WTC11 (cell line): ENCODE measurements at regions not wholly inside any gene's neighbourhood (a gene's known extent, or its start where the extent isn't known, plus 50 kb on each side); places are given as distances from the start of the nearest gene placed in this dataset.

Experiments used
- ATAC-seq: fragments of 200-7000 bp; cut with Tn5 transposase; 2 replicates; pipeline ENCODE4 v1.10.0; 2021; ENCODE audit warnings: mild to moderate bottlenecking, moderate library complexity
- CTCF ChIA-PET: fragments of 300-600 bp; sonication (Branson Sonifier 250); formaldehyde crosslinking; loops from one replicate; lab custom pipeline; 2021; ENCODE audit warnings: antibody characterized with exemption; lab: Charles Lee
- POLR2A ChIA-PET: fragments of 350-600 bp; sonication (Branson Sonifier 250); formaldehyde crosslinking; loops from one replicate; lab custom pipeline; 2021; ENCODE audit warnings: antibody characterized with exemption; lab: Charles Lee
- DNase-seq: peaks from one replicate; pipeline ENCODE4 v3.0.0; 2021; ENCODE audit warnings: low spot score
- H3K27ac Mint-ChIP-seq: 2 replicates; pipeline ENCODE4 v1.8.0; 2021; ENCODE audit warnings: mixed read lengths
- H3K27me3 Mint-ChIP-seq: 2 replicates; pipeline ENCODE4 v1.8.0; 2021; ENCODE audit warnings: low read depth, mild to moderate bottlenecking, moderate library complexity, mixed read lengths
- H3K36me3 Mint-ChIP-seq: 2 replicates; pipeline ENCODE4 v1.8.0; 2021; ENCODE audit warnings: mixed read lengths
- H3K4me1 Mint-ChIP-seq: 2 replicates; pipeline ENCODE4 v1.8.0; 2022; ENCODE audit warnings: mixed read lengths
- H3K4me3 Mint-ChIP-seq: 2 replicates; pipeline ENCODE4 v1.8.0; 2021; ENCODE audit warnings: mild to moderate bottlenecking, moderate library complexity, mixed read lengths
- H3K9me3 Mint-ChIP-seq: 2 replicates; pipeline ENCODE4 v1.8.0; 2021; ENCODE audit warnings: mixed read lengths
- CBFB ChIP-seq: sonication (generic); formaldehyde crosslinking; IDR thresholded peaks from 2 replicates; pipeline ENCODE4 v1.8.1; 2022; ENCODE audit warnings: mild to moderate bottlenecking, low read depth, missing genetic modification reagents
- FOXP1 ChIP-seq: sonication (generic); formaldehyde crosslinking; IDR thresholded peaks from 2 replicates; pipeline ENCODE4 v1.8.0; 2022; ENCODE audit warnings: missing genetic modification reagents, mild to moderate bottlenecking, moderate library complexity, borderline replicate concordance
- GTF2I ChIP-seq: fragments of 250-450 bp; sonication (Bioruptor Pico); conservative IDR thresholded peaks from 2 replicates; pipeline ENCODE4 v1.4.0; 2021; ENCODE audit warnings: mild to moderate bottlenecking
- NR3C1 ChIP-seq: sonication (generic); formaldehyde crosslinking; conservative IDR thresholded peaks from 2 replicates; pipeline ENCODE4 v1.8.1; 2023; ENCODE audit warnings: low read depth, mild to moderate bottlenecking, missing genetic modification reagents
- OVOL2 ChIP-seq: fragments of 250-450 bp; sonication (Bioruptor Pico); IDR thresholded peaks from 2 replicates; pipeline ENCODE4 v1.9.0; 2021; ENCODE audit warnings: mild to moderate bottlenecking, borderline replicate concordance
- RORB ChIP-seq: fragments of 250-450 bp; sonication (Bioruptor Pico); IDR thresholded peaks from 2 replicates; pipeline ENCODE4 v1.9.0; 2021; ENCODE audit warnings: mild to moderate bottlenecking
- TCF7 ChIP-seq: sonication (generic); formaldehyde crosslinking; IDR thresholded peaks from 2 replicates; pipeline ENCODE4 v1.8.0; 2022; ENCODE audit warnings: mild to moderate bottlenecking, low read depth, missing genetic modification reagents, moderate library complexity
- ZNF219 ChIP-seq: sonication (generic); formaldehyde crosslinking; IDR thresholded peaks from 2 replicates; pipeline ENCODE4 v1.8.0; 2023; ENCODE audit warnings: missing genetic modification reagents, mild to moderate bottlenecking, borderline replicate concordance
- ZNF232 ChIP-seq: sonication (generic); formaldehyde crosslinking; IDR thresholded peaks from 2 replicates; pipeline ENCODE4 v1.8.0; 2022; ENCODE audit warnings: mild to moderate bottlenecking, missing genetic modification reagents
- ZNF263 ChIP-seq: sonication (generic); formaldehyde crosslinking; IDR thresholded peaks from 2 replicates; pipeline ENCODE4 v1.8.1; 2022; ENCODE audit warnings: low read depth, mild to moderate bottlenecking, moderate library complexity, missing genetic modification reagents
- ZNF317 ChIP-seq: sonication (generic); formaldehyde crosslinking; IDR thresholded peaks from 2 replicates; pipeline ENCODE4 v1.8.1; 2023; ENCODE audit warnings: low read depth, mild to moderate bottlenecking, moderate library complexity, missing genetic modification reagents, borderline replicate concordance
- ZNF416 ChIP-seq: fragments of 250-450 bp; sonication (Bioruptor Pico); IDR thresholded peaks from 2 replicates; pipeline ENCODE4 v1.9.0; 2021; ENCODE audit warnings: mild to moderate bottlenecking, inconsistent platforms
- TF ChIP-seq, protein P1 (sequence below): sonication (generic); formaldehyde crosslinking; IDR thresholded peaks from 2 replicates; pipeline ENCODE4 v1.8.1; 2023; ENCODE audit warnings: mild to moderate bottlenecking, missing genetic modification reagents
- TF ChIP-seq, protein P2 (sequence below): sonication (generic); formaldehyde crosslinking; IDR thresholded peaks from 2 replicates; pipeline ENCODE4 v1.8.0; 2022; ENCODE audit warnings: mild to moderate bottlenecking, missing genetic modification reagents
- TF ChIP-seq, protein P3 (sequence below): fragments of 250-450 bp; sonication (Bioruptor Pico); conservative IDR thresholded peaks from 2 replicates; pipeline ENCODE4 v1.9.0; 2021; ENCODE audit warnings: mild to moderate bottlenecking
- TF ChIP-seq, protein P4 (sequence below): sonication (generic); formaldehyde crosslinking; IDR thresholded peaks from 2 replicates; pipeline ENCODE4 v1.8.1; 2022; ENCODE audit warnings: missing genetic modification reagents, borderline replicate concordance
- TF ChIP-seq, protein P5 (sequence below): sonication (generic); formaldehyde crosslinking; IDR thresholded peaks from 2 replicates; pipeline ENCODE4 v1.8.0; 2023; ENCODE audit warnings: missing genetic modification reagents, mild to moderate bottlenecking, borderline replicate concordance

DNA sequence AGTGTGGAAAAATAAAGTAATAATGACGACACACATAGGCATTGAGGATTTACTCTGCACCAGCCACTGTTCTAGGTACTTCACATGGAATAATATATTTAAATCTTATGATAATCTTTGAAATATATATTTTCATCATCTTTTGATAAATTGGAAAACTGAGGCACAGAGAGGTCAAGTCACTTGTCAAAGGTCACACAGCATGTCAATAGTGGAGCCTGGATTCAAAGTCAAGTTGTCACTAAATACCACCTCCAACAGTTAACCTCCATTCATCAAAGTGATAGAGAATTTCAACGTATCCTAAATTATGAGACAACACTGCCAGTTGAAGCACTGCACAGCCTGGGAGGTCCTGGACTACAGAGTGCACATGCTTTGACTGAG lies 121.7 kb downstream of the IRX5 start:
- CTCF ChIA-PET = no interaction called here
- Mint-ChIP-seq H3K27me3 (peaks cover 23% of the 10 kb centered on the region), H3K9me3 (peaks cover 7% of the 10 kb centered on the region), H3K4me1 (peaks cover 10% of the 10 kb centered on the region), H3K27ac (no peak overlapping the region), H3K4me3 (no peak overlapping the region), H3K36me3 (0 out of 2 replicates have a peak, but pooled peaks cover 2% of the 10 kb centered on the region)
- POLR2A ChIA-PET = no interaction called here
- ATAC-seq (no peak), DNase-seq (no peak)
- no peak for TF ChIP-seq CBFB (CRISPR knock-in tag)
- no peak for TF ChIP-seq NR3C1 (CRISPR knock-in tag)
- no peak for TF ChIP-seq FOXP1 (CRISPR knock-in tag)
- TF ChIP-seq ZNF219 (CRISPR knock-in tag) = no peak
- TF ChIP-seq, protein P1, sequence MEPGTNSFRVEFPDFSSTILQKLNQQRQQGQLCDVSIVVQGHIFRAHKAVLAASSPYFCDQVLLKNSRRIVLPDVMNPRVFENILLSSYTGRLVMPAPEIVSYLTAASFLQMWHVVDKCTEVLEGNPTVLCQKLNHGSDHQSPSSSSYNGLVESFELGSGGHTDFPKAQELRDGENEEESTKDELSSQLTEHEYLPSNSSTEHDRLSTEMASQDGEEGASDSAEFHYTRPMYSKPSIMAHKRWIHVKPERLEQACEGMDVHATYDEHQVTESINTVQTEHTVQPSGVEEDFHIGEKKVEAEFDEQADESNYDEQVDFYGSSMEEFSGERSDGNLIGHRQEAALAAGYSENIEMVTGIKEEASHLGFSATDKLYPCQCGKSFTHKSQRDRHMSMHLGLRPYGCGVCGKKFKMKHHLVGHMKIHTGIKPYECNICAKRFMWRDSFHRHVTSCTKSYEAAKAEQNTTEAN (CRISPR knock-in tag) = no peak
- TF ChIP-seq RORB (CRISPR knock-in tag) = no peak
- TF ChIP-seq GTF2I = no peak

DNA sequence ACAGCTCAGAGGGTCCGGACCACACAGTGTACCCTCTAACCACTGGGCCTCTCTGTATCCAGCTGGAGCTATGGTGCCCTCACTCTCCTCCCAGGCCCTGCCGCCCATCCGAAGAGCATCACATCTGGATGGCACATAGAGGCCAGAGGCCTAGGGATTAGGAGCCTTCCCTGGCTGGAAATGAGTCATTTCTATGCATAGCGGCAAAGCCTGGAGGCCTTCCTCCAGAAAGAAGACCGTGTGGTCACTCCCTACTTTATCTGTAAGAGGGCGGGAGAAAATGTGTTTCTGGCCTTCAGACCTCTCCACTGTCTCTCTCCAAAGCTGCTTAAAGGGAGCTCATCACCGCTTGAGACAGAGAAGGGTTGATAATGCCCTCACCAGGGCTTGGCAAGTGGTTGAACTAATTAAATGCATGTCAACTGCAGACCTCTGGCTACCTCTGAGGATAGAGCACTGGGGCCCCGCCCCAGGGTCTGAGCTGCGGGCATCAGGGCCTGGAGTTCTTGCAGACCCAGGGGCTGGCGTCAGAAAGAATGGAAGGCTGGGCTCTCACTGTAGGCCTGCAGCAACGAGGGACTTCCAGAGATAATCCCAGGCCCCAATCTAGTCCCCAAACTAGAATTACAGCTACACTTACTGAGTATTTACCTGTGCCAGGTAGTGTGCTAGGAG lies 122.2 kb downstream of the IRX5 start:
- ATAC-seq (no peak), DNase-seq (no peak)
- no peak overlapping the region for H3K27ac Mint-ChIP-seq
- H3K9me3 Mint-ChIP-seq = peaks cover 7% of the 10 kb centered on the region
- H3K36me3 Mint-ChIP-seq = 0 out of 2 replicates have a peak, but pooled peaks cover 2% of the 10 kb centered on the region
- ChIA-PET POLR2A (no interaction called here), CTCF (interaction anchor here (0.6 to 0.9 kb wide), 2 partner anchors 18 to 103 kb away, joined by 3 read pairs; no protein-coding TSS in a partner anchor)
- H3K27me3 Mint-ChIP-seq = peaks cover 28% of the 10 kb centered on the region
- peaks cover 11% of the 10 kb centered on the region for H3K4me1 Mint-ChIP-seq
- TF ChIP-seq ZNF416 (CRISPR knock-in tag) (no peak), ZNF232 (no peak), GTF2I (no peak), ZNF317 (no peak), TCF7 (CRISPR knock-in tag) (no peak), ZNF263 (CRISPR knock-in tag) (no peak), OVOL2 (CRISPR knock-in tag) (no peak)
- TF ChIP-seq, protein P2, sequence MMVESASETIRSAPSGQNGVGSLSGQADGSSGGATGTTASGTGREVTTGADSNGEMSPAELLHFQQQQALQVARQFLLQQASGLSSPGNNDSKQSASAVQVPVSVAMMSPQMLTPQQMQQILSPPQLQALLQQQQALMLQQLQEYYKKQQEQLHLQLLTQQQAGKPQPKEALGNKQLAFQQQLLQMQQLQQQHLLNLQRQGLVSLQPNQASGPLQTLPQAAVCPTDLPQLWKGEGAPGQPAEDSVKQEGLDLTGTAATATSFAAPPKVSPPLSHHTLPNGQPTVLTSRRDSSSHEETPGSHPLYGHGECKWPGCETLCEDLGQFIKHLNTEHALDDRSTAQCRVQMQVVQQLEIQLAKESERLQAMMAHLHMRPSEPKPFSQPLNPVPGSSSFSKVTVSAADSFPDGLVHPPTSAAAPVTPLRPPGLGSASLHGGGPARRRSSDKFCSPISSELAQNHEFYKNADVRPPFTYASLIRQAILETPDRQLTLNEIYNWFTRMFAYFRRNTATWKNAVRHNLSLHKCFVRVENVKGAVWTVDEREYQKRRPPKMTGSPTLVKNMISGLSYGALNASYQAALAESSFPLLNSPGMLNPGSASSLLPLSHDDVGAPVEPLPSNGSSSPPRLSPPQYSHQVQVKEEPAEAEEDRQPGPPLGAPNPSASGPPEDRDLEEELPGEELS (CRISPR knock-in tag) = no peak
- TF ChIP-seq, protein P3, sequence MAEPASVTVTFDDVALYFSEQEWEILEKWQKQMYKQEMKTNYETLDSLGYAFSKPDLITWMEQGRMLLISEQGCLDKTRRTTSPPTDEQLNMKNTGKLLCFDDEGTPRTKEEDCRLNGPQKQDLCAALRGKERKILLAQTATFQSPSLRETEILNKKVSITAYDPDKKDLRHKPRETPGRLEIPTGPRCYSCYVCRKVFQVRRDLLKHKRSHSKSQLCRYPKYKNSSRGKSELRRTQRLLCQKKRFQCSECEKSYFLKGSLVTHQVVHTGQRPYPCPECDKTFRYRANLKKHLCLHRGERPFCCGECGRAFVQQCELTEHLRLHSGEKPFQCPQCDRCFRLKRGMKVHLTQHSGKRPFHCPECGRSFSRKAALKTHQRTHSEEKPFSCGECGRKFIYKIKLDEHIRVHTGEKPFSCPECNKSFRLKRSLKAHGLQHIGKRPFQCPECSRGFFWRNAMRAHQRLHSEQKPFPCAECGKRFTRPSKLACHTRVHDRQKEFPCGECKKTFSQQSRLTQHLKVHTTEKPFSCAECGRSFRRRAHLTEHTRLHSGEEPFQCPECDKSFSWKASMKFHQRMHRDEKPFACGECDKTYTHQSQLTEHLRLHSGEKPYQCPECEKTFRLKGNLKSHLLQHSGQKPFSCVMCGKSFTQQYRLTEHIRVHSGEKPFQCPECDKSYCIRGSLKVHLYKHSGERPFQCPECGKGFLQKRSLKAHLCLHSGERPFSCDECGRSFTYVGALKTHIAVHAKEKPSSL (CRISPR knock-in tag) = no peak
- TF ChIP-seq, protein P4, sequence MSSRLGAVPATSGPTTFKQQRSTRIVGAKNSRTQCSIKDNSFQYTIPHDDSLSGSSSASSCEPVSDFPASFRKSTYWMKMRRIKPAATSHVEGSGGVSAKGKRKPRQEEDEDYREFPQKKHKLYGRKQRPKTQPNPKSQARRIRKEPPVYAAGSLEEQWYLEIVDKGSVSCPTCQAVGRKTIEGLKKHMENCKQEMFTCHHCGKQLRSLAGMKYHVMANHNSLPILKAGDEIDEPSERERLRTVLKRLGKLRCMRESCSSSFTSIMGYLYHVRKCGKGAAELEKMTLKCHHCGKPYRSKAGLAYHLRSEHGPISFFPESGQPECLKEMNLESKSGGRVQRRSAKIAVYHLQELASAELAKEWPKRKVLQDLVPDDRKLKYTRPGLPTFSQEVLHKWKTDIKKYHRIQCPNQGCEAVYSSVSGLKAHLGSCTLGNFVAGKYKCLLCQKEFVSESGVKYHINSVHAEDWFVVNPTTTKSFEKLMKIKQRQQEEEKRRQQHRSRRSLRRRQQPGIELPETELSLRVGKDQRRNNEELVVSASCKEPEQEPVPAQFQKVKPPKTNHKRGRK (CRISPR knock-in tag) = no peak
- TF ChIP-seq, protein P5, sequence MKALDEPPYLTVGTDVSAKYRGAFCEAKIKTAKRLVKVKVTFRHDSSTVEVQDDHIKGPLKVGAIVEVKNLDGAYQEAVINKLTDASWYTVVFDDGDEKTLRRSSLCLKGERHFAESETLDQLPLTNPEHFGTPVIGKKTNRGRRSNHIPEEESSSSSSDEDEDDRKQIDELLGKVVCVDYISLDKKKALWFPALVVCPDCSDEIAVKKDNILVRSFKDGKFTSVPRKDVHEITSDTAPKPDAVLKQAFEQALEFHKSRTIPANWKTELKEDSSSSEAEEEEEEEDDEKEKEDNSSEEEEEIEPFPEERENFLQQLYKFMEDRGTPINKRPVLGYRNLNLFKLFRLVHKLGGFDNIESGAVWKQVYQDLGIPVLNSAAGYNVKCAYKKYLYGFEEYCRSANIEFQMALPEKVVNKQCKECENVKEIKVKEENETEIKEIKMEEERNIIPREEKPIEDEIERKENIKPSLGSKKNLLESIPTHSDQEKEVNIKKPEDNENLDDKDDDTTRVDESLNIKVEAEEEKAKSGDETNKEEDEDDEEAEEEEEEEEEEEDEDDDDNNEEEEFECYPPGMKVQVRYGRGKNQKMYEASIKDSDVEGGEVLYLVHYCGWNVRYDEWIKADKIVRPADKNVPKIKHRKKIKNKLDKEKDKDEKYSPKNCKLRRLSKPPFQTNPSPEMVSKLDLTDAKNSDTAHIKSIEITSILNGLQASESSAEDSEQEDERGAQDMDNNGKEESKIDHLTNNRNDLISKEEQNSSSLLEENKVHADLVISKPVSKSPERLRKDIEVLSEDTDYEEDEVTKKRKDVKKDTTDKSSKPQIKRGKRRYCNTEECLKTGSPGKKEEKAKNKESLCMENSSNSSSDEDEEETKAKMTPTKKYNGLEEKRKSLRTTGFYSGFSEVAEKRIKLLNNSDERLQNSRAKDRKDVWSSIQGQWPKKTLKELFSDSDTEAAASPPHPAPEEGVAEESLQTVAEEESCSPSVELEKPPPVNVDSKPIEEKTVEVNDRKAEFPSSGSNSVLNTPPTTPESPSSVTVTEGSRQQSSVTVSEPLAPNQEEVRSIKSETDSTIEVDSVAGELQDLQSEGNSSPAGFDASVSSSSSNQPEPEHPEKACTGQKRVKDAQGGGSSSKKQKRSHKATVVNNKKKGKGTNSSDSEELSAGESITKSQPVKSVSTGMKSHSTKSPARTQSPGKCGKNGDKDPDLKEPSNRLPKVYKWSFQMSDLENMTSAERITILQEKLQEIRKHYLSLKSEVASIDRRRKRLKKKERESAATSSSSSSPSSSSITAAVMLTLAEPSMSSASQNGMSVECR = no peak
- H3K4me3 Mint-ChIP-seq = no peak overlapping the region
